ENCODE measurements at regions not wholly inside any gene's neighbourhood (a gene's known extent, or its start where the extent isn't known, plus 50 kb on each side); places are given as distances from the start of the nearest gene placed in this dataset.

- H4K8ac ChIP-seq (ENCODE audit: low read depth, low read length) = no peak overlapping the region
- no peaks in the 10 kb centered on the region for H3K79me2 ChIP-seq (ENCODE audit: control insufficient read depth, insufficient read depth, low read length)
- no peak overlapping the region for H3K56ac ChIP-seq (ENCODE audit: low read length)
- no peak overlapping the region for H3K27ac ChIP-seq (ENCODE audit: low read depth, low read length)
- no peak overlapping the region for H2BK5ac ChIP-seq (ENCODE audit: low read length)
- H3K4me3 ChIP-seq (ENCODE audit: low read length) = no peak overlapping the region
- H2AK5ac ChIP-seq (ENCODE audit: low read length) = no peak overlapping the region
- H2BK15ac ChIP-seq (replicated peaks; ENCODE audit: low read depth) = no peak overlapping the region
- no CpG with 5 or more reads among the region's 8 CpGs for WGBS (ENCODE audit: extremely low coverage, insufficient coverage, low lambda C conversion rate)
- H2BK120ac ChIP-seq (ENCODE audit: low read depth, low read length) = no peak overlapping the region
- H4K5ac ChIP-seq (ENCODE audit: low read length) = no peak overlapping the region
- H3K4ac ChIP-seq (ENCODE audit: low read depth, low read length) = no peak overlapping the region
- no peaks in the 10 kb centered on the region for H3K27me3 ChIP-seq (ENCODE audit: insufficient read depth, low read length, poor library complexity)
- H3K36me3 ChIP-seq (ENCODE audit: control insufficient read depth, insufficient read depth, low read length) = no peaks in the 10 kb centered on the region
- H3K23ac ChIP-seq (ENCODE audit: low read length) = no peak overlapping the region
- no peak overlapping the region for H3K4me2 ChIP-seq (ENCODE audit: low read length)
- H3K18ac ChIP-seq (ENCODE audit: low read length) = no peak overlapping the region
- DNase-seq = no peak
- no peak overlapping the region for H3K9ac ChIP-seq (ENCODE audit: low read length)
- H3K4me1 ChIP-seq (ENCODE audit: control insufficient read depth, low read depth, low read length) = no peaks in the 10 kb centered on the region
- no peaks in the 10 kb centered on the region for H3K79me1 ChIP-seq (ENCODE audit: low read length)
Observed at GRCh38 chr4:17296921-17297890, 214.7 kb downstream of the QDPR start.

GRCh38 chr4:17293901-17294300, 218.0 kb downstream of the QDPR start:
- Histone ChIP-seq H2BK5ac (ENCODE audit: low read length) (no peak overlapping the region), H3K4ac (ENCODE audit: low read depth, low read length) (no peak overlapping the region), H3K4me1 (ENCODE audit: control insufficient read depth, low read depth, low read length) (no peaks in the 10 kb centered on the region), H3K79me2 (ENCODE audit: control insufficient read depth, insufficient read depth, low read length) (no peaks in the 10 kb centered on the region), H3K27me3 (ENCODE audit: insufficient read depth, low read length, poor library complexity) (no peaks in the 10 kb centered on the region), H3K79me1 (ENCODE audit: low read length) (no peaks in the 10 kb centered on the region), H2BK120ac (ENCODE audit: low read depth, low read length) (no peak overlapping the region), H3K36me3 (ENCODE audit: control insufficient read depth, insufficient read depth, low read length) (no peaks in the 10 kb centered on the region), H4K8ac (ENCODE audit: low read depth, low read length) (no peak overlapping the region), H4K5ac (ENCODE audit: low read length) (no peak overlapping the region), H3K18ac (ENCODE audit: low read length) (no peak overlapping the region), H2AK5ac (ENCODE audit: low read length) (no peak overlapping the region), H3K27ac (ENCODE audit: low read depth, low read length) (no peak overlapping the region), H3K9ac (ENCODE audit: low read length) (no peak overlapping the region), H3K4me2 (ENCODE audit: low read length) (no peak overlapping the region), H3K4me3 (ENCODE audit: low read length) (no peak overlapping the region), H2BK15ac (replicated peaks; ENCODE audit: low read depth) (no peak overlapping the region), H3K23ac (ENCODE audit: low read length) (no peak overlapping the region), H3K56ac (ENCODE audit: low read length) (no peak overlapping the region)
- WGBS (ENCODE audit: extremely low coverage, insufficient coverage, low lambda C conversion rate) = no CpG with 5 or more reads among the region's 1 CpG
- no peak for DNase-seq

GRCh38 chr4:17288151-17288550, 223.7 kb downstream of the QDPR start:
- H3K79me1 ChIP-seq (ENCODE audit: low read length) = no peaks in the 10 kb centered on the region
- H3K4me2 ChIP-seq (ENCODE audit: low read length) = no peak overlapping the region
- H4K5ac ChIP-seq (ENCODE audit: low read length) = no peak overlapping the region
- H3K79me2 ChIP-seq (ENCODE audit: control insufficient read depth, insufficient read depth, low read length) = no peaks in the 10 kb centered on the region
- no peaks in the 10 kb centered on the region for H3K4me1 ChIP-seq (ENCODE audit: control insufficient read depth, low read depth, low read length)
- no peak overlapping the region for H3K4me3 ChIP-seq (ENCODE audit: low read length)
- WGBS (ENCODE audit: extremely low coverage, insufficient coverage, low lambda C conversion rate) = no CpG with 5 or more reads among the region's 1 CpG
- H3K36me3 ChIP-seq (ENCODE audit: control insufficient read depth, insufficient read depth, low read length) = no peaks in the 10 kb centered on the region
- no peak overlapping the region for H2AK5ac ChIP-seq (ENCODE audit: low read length)
- no peak overlapping the region for H2BK120ac ChIP-seq (ENCODE audit: low read depth, low read length)
- H3K27me3 ChIP-seq (ENCODE audit: insufficient read depth, low read length, poor library complexity) = no peaks in the 10 kb centered on the region
- no peak overlapping the region for H4K8ac ChIP-seq (ENCODE audit: low read depth, low read length)
- DNase-seq = no peak
- H3K27ac ChIP-seq (ENCODE audit: low read depth, low read length) = no peak overlapping the region
- no peak overlapping the region for H3K9ac ChIP-seq (ENCODE audit: low read length)
- no peak overlapping the region for H3K4ac ChIP-seq (ENCODE audit: low read depth, low read length)
- no peak overlapping the region for H2BK15ac ChIP-seq (replicated peaks; ENCODE audit: low read depth)
- no peak overlapping the region for H3K56ac ChIP-seq (ENCODE audit: low read length)
- no peak overlapping the region for H3K18ac ChIP-seq (ENCODE audit: low read length)
- H3K23ac ChIP-seq (ENCODE audit: low read length) = no peak overlapping the region
- no peak overlapping the region for H2BK5ac ChIP-seq (ENCODE audit: low read length)

GRCh38 chr4:17286752-17287460, 225.0 kb downstream of the QDPR start:
- no peak overlapping the region for H4K5ac ChIP-seq (ENCODE audit: low read length)
- no peak overlapping the region for H3K9ac ChIP-seq (ENCODE audit: low read length)
- no CpG with 5 or more reads among the region's 7 CpGs for WGBS (ENCODE audit: extremely low coverage, insufficient coverage, low lambda C conversion rate)
- H3K4me1 ChIP-seq (ENCODE audit: control insufficient read depth, low read depth, low read length) = no peaks in the 10 kb centered on the region
- H3K27me3 ChIP-seq (ENCODE audit: insufficient read depth, low read length, poor library complexity) = no peaks in the 10 kb centered on the region
- no peak overlapping the region for H3K4ac ChIP-seq (ENCODE audit: low read depth, low read length)
- H3K4me2 ChIP-seq (ENCODE audit: low read length) = no peak overlapping the region
- no peak overlapping the region for H2BK15ac ChIP-seq (replicated peaks; ENCODE audit: low read depth)
- no peaks in the 10 kb centered on the region for H3K79me2 ChIP-seq (ENCODE audit: control insufficient read depth, insufficient read depth, low read length)
- no peak overlapping the region for H3K27ac ChIP-seq (ENCODE audit: low read depth, low read length)
- H2AK5ac ChIP-seq (ENCODE audit: low read length) = no peak overlapping the region
- H3K36me3 ChIP-seq (ENCODE audit: control insufficient read depth, insufficient read depth, low read length) = no peaks in the 10 kb centered on the region
- H2BK5ac ChIP-seq (ENCODE audit: low read length) = no peak overlapping the region
- H4K8ac ChIP-seq (ENCODE audit: low read depth, low read length) = no peak overlapping the region
- H3K18ac ChIP-seq (ENCODE audit: low read length) = no peak overlapping the region
- H3K23ac ChIP-seq (ENCODE audit: low read length) = no peak overlapping the region
- H3K79me1 ChIP-seq (ENCODE audit: low read length) = no peaks in the 10 kb centered on the region
- H2BK120ac ChIP-seq (ENCODE audit: low read depth, low read length) = no peak overlapping the region
- no peak overlapping the region for H3K56ac ChIP-seq (ENCODE audit: low read length)
- H3K4me3 ChIP-seq (ENCODE audit: low read length) = no peak overlapping the region
- DNase-seq = no peak

GRCh38 chr4:17285747-17286146, 226.1 kb downstream of the QDPR start:
- Histone ChIP-seq H2BK15ac (replicated peaks; ENCODE audit: low read depth) (no peak overlapping the region), H3K4me2 (ENCODE audit: low read length) (no peak overlapping the region), H3K4ac (ENCODE audit: low read depth, low read length) (no peak overlapping the region), H3K9ac (ENCODE audit: low read length) (no peak overlapping the region), H3K79me1 (ENCODE audit: low read length) (no peaks in the 10 kb centered on the region), H2AK5ac (ENCODE audit: low read length) (no peak overlapping the region), H2BK5ac (ENCODE audit: low read length) (no peak overlapping the region), H3K4me1 (ENCODE audit: control insufficient read depth, low read depth, low read length) (no peaks in the 10 kb centered on the region), H4K5ac (ENCODE audit: low read length) (no peak overlapping the region), H3K4me3 (ENCODE audit: low read length) (no peak overlapping the region), H2BK120ac (ENCODE audit: low read depth, low read length) (no peak overlapping the region), H3K27me3 (ENCODE audit: insufficient read depth, low read length, poor library complexity) (no peaks in the 10 kb centered on the region), H4K8ac (ENCODE audit: low read depth, low read length) (no peak overlapping the region), H3K23ac (ENCODE audit: low read length) (no peak overlapping the region), H3K27ac (ENCODE audit: low read depth, low read length) (no peak overlapping the region), H3K18ac (ENCODE audit: low read length) (no peak overlapping the region), H3K36me3 (ENCODE audit: control insufficient read depth, insufficient read depth, low read length) (no peaks in the 10 kb centered on the region), H3K79me2 (ENCODE audit: control insufficient read depth, insufficient read depth, low read length) (no peaks in the 10 kb centered on the region), H3K56ac (ENCODE audit: low read length) (no peak overlapping the region)
- no CpG with 5 or more reads among the region's 4 CpGs for WGBS (ENCODE audit: extremely low coverage, insufficient coverage, low lambda C conversion rate)
- no peak for DNase-seq
